ENCODE measurements at regions not wholly inside any gene's neighbourhood (a gene's known extent, or its start where the extent isn't known, plus 50 kb on each side); places are given as distances from the start of the nearest gene placed in this dataset.

- TF ChIP-seq CTCF (IDR thresholded peaks at IDR 0.05 in 8 of 11, conservative IDR thresholded peaks at IDR 0.05 in 3 of 11) (no peak), POLR2A (IDR thresholded peaks at IDR 0.05) (no peak)
Observed at GRCh38 chr4:135186002-135186401, 984.4 kb upstream of the PABPC4L start.
